ENCODE measurements at regions not wholly inside any gene's neighbourhood (a gene's known extent, or its start where the extent isn't known, plus 50 kb on each side); places are given as distances from the start of the nearest gene placed in this dataset.

DNA sequence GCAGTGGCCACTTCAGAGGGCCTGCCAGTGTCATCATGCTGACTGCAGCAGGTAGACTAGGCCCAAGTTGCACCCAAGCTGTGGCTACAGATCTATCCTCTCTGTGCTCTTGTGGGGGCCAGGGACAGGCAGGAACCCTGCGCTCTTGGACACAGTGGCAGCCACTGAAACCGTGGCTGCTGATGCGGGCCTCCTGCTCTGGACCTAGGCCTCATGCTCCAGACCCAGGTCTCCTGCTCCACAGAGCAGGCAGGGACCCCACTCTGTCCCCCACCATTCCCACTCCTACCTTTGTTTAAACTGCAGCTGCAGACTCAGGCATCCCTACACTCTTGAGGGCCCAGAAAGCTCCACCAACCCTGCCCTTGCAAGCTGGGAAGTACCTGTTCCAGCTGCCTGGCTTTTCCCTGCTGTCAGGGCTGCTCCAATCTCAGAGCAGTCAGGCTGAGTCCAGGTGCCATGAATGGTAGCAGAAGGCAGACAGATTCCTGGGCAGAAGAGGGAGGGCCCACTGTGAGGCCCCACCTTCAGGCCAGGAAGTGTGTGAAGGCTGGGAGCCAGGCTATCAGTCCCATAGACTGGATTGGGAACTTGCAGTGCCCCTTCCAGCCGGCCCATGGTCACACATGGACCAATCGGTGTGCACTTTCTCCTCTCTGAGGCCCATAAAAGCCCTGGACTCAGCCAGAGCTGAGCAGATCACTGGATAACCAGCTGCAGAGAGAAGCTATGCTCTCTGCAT lies 634.0 kb upstream of the SEMA3D start:
- intact Hi-C loops (cut with DNase I): no loop called here
- no peak for DNase-seq (ENCODE audit: low spot score in 2 of 2)
- H3K4me1 ChIP-seq: no peaks in the 10 kb centered on the region
- no peaks in the 10 kb centered on the region for H3K36me3 ChIP-seq
- peaks cover 0 to 3% of the 10 kb centered on the region in 2 donors for H3K9me3 ChIP-seq
- TF ChIP-seq, protein P1, sequence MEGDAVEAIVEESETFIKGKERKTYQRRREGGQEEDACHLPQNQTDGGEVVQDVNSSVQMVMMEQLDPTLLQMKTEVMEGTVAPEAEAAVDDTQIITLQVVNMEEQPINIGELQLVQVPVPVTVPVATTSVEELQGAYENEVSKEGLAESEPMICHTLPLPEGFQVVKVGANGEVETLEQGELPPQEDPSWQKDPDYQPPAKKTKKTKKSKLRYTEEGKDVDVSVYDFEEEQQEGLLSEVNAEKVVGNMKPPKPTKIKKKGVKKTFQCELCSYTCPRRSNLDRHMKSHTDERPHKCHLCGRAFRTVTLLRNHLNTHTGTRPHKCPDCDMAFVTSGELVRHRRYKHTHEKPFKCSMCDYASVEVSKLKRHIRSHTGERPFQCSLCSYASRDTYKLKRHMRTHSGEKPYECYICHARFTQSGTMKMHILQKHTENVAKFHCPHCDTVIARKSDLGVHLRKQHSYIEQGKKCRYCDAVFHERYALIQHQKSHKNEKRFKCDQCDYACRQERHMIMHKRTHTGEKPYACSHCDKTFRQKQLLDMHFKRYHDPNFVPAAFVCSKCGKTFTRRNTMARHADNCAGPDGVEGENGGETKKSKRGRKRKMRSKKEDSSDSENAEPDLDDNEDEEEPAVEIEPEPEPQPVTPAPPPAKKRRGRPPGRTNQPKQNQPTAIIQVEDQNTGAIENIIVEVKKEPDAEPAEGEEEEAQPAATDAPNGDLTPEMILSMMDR (IDR thresholded peaks at IDR 0.05): no peak
- no peak overlapping the region for H3K27ac ChIP-seq
- no peak overlapping the region for H3K4me3 ChIP-seq
- no peaks in the 10 kb centered on the region for H3K27me3 ChIP-seq

DNA sequence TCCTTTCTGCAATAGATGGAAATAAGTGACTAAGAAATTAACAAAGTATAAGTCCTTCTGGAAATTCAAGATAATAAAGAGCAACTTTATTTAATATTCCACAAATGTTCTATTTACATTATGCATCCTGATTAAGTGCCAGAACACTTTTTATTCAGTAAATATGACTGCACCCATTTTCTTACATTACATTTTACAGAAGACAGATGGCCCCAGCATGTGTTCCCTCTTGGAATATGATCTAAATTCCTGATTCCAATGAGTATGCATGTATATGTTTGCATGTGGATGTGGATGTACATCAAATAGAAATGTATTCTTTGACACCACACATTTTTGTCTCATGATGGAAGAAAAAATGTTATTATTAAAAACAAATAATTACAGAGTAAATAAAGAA lies 628.7 kb upstream of the SEMA3D start:
- Histone ChIP-seq H3K36me3 (no peaks in the 10 kb centered on the region), H3K27me3 (no peaks in the 10 kb centered on the region), H3K4me3 (no peak overlapping the region), H3K9me3 (no peaks in the 10 kb centered on the region), H3K27ac (no peak overlapping the region), H3K4me1 (no peaks in the 10 kb centered on the region)
- TF ChIP-seq, protein P1 (IDR thresholded peaks at IDR 0.05): no peak
- no peak for DNase-seq (ENCODE audit: low spot score in 2 of 2)
- intact Hi-C loops (cut with DNase I): no loop called here

DNA sequence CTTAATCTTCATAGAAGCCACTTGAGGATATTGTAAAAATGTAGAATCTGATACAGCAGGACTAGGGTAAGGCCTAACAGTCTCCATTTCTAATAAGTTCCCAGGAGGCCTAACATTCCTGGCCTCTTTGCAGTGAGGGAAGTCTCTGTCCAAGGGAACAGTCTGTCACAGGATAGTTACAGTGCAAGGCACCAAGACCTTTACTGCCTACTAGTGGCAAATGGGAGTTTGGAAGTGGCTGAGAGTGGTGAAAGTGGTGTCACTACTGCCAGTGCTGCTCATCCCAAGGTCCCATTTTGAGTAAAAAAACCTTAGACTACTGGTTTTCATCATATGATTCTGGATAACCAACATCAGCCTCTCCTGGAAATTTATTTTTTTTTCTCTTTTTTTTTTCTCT lies 619.5 kb upstream of the SEMA3D start:
- H3K4me1 ChIP-seq: no peaks in the 10 kb centered on the region
- TF ChIP-seq, protein P1 (IDR thresholded peaks at IDR 0.05): no peak
- no peaks in the 10 kb centered on the region for H3K9me3 ChIP-seq
- H3K4me3 ChIP-seq: no peak overlapping the region
- intact Hi-C loops (cut with DNase I): no loop called here
- no peak for DNase-seq (ENCODE audit: low spot score in 2 of 2)
- H3K36me3 ChIP-seq: no peaks in the 10 kb centered on the region
- no peaks in the 10 kb centered on the region for H3K27me3 ChIP-seq
- H3K27ac ChIP-seq: no peak overlapping the region

DNA sequence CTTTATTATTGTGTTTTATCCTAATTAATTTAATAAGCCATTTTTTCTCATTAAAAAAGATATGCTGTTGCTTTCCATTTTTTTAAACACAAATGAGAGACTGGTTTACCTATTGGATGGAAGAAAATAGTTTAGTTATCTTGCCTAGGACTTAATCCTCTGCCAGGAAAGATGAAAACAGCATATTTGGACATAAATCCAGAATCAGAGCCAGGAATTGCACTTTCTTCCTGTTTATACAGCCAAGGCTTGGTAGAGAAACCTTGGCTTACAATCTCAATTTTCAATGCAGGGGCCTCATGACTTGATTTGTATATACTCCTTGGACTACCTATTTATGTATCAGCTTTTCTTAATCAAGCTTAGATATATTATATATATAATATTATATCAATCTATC lies 618.8 kb upstream of the SEMA3D start:
- no peaks in the 10 kb centered on the region for H3K4me1 ChIP-seq
- H3K36me3 ChIP-seq: no peaks in the 10 kb centered on the region
- TF ChIP-seq, protein P1 (IDR thresholded peaks at IDR 0.05): no peak
- intact Hi-C loops (cut with DNase I): no loop called here
- H3K9me3 ChIP-seq: no peaks in the 10 kb centered on the region
- DNase-seq (ENCODE audit: low spot score in 2 of 2): no peak
- H3K27me3 ChIP-seq: no peaks in the 10 kb centered on the region
- no peak overlapping the region for H3K27ac ChIP-seq
- H3K4me3 ChIP-seq: no peak overlapping the region

DNA sequence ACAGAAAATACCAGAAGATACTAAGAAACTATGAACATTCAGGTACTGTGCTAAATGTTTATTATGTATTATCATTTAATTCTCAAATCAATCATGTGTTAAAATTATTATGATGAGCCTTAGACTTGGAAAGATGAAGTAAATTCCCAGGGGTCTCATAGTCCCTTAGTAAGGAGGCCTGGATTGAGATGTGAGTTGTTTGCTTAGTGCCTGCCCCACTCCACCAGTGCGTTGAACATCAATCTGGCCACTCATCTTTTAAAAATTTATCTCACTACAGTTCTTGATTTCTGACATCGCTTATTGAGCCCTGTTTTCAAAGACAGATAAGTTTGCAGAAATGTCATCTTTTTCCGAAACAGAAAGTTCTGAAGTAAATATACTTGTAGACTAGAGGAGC lies 618.4 kb upstream of the SEMA3D start:
- TF ChIP-seq, protein P1 (IDR thresholded peaks at IDR 0.05): no peak
- no peak overlapping the region for H3K27ac ChIP-seq
- no peaks in the 10 kb centered on the region for H3K36me3 ChIP-seq
- H3K27me3 ChIP-seq: no peaks in the 10 kb centered on the region
- intact Hi-C loops (cut with DNase I): no loop called here
- H3K4me1 ChIP-seq: no peaks in the 10 kb centered on the region
- no peaks in the 10 kb centered on the region for H3K9me3 ChIP-seq
- no peak overlapping the region for H3K4me3 ChIP-seq
- DNase-seq (ENCODE audit: low spot score in 2 of 2): no peak

DNA sequence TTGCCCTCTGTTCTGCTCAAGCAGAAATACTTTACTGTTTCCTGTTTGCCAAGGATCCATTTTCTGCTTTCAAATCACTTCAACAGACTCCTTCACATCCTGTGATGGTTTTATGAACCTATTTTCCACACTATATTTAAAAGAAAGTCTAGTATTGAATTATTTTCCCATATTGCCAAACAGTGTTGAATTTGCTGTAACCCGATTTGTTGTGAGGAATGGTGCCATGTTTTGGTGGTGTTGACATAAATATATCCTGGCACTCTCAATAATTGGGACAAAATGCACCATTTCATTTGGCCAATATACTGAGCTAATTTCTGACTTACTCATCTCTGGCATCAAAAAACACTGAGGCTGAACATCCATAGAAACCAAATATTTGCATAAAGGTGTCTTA lies 615.4 kb upstream of the SEMA3D start:
- Histone ChIP-seq H3K36me3 (no peaks in the 10 kb centered on the region), H3K27me3 (no peaks in the 10 kb centered on the region), H3K4me3 (no peak overlapping the region), H3K27ac (no peak overlapping the region), H3K9me3 (no peaks in the 10 kb centered on the region), H3K4me1 (no peaks in the 10 kb centered on the region)
- intact Hi-C loops (cut with DNase I): no loop called here
- TF ChIP-seq, protein P1 (IDR thresholded peaks at IDR 0.05): no peak
- no peak for DNase-seq (ENCODE audit: low spot score in 2 of 2)

Measured in ascending aorta (tissue), 2 donors.